NCI-H82 (cell line): ENCODE measurements at regions not wholly inside any gene's neighbourhood (a gene's known extent, or its start where the extent isn't known, plus 50 kb on each side); places are given as distances from the start of the nearest gene placed in this dataset.

Experiments used
- DNase-seq: peaks from one replicate; lab custom pipeline; 2025; lab: John Stamatoyannopoulos, UW

DNA sequence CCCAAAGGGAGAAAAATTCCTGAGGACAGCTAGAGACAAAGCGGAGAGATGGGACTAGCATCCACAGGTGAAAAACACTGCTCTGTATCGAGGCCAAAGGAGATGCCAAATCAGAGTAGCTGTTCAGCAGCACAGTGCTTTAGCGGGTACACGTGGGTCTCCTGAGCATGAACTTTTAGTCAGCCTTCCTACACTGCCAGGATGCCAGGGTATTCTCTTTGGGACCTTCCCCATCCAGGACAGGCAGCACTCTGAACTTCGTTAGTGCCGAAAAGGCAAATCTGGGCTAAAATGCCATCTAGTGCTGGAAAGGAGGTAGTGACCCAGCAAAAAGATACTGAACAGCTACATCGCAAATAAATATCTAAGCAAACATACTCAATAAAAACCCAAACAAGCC lies 64.9 kb downstream of the C6orf58 start:
- DNase-seq, result peak; percentile 68
